Cardiac muscle cell (in vitro differentiated cells and primary cell): ENCODE measurements at regions not wholly inside any gene's neighbourhood (a gene's known extent, or its start where the extent isn't known, plus 50 kb on each side); places are given as distances from the start of the nearest gene placed in this dataset.
"Not testable (repeated sequence)": the region's sequence is repeated elsewhere in the genome, so short reads cannot be mapped to it uniquely, and the experiment has no call there.

Source experiments
- DNase-seq, 2 donors: peaks; one replicate each; pipeline versions ENCODE4 v3.0.0 to v3.0.0-alpha.2; 2010 to 2017; ENCODE audit warnings: low read depth in 1 of 2, low spot score in 1 of 2
- H3K27ac ChIP-seq: fragments of 200-600 bp; sonication (generic); 2 replicates; pipeline ENCODE4 v1.5.1; 2016
- H3K27me3 ChIP-seq: fragments of 200-600 bp; sonication (generic); 2 replicates; pipeline ENCODE4 v1.6.0; 2016; ENCODE audit warnings: control low read depth
- H3K36me3 ChIP-seq: fragments of 200-600 bp; sonication (generic); 2 replicates; pipeline ENCODE4 v1.5.1; 2016; ENCODE audit warnings: control low read depth
- H3K4me1 ChIP-seq: fragments of 200-600 bp; sonication (generic); 2 replicates; pipeline ENCODE4 v1.8.1; 2017; ENCODE audit warnings: low read depth, mild to moderate bottlenecking, mixed run types
- H3K4me3 ChIP-seq: fragments of 200-600 bp; sonication (generic); 2 replicates; pipeline ENCODE4 v1.5.1; 2016; ENCODE audit warnings: mild to moderate bottlenecking
- H3K9me3 ChIP-seq: fragments of 200-600 bp; sonication (generic); 2 replicates; pipeline ENCODE4 v1.5.1; 2017; ENCODE audit warnings: low read depth, mild to moderate bottlenecking, control low read depth
- TF ChIP-seq, protein P1 (sequence below): IDR thresholded peaks from 2 replicates; pipeline ENCODE4 v1.5.1; 2012; ENCODE audit warnings: low read depth, mild to moderate bottlenecking, low read length

DNA sequence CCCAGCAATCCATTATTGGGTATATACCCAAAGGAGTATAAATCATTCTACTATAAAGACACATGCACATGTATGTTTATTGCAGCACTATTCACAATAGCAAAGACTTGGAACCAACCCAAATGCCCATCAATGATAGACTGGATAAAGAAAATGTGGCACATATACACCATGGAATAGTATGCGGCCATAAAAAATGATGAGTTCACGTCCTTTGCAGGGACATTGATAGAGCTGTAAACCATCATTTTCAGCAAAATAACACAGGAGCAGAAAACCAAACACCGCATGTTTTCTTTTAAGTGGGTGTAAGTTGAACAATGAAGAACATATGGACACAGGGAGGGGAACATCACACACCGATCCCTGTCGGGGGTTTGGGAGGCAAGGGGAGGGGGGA, 56.7 kb downstream of the PALS2 start:
- H3K4me1 ChIP-seq, H3K27me3 ChIP-seq, H3K9me3 ChIP-seq, H3K4me3 ChIP-seq, DNase-seq, H3K27ac ChIP-seq, H3K36me3 ChIP-seq: not testable (repeated sequence)

DNA sequence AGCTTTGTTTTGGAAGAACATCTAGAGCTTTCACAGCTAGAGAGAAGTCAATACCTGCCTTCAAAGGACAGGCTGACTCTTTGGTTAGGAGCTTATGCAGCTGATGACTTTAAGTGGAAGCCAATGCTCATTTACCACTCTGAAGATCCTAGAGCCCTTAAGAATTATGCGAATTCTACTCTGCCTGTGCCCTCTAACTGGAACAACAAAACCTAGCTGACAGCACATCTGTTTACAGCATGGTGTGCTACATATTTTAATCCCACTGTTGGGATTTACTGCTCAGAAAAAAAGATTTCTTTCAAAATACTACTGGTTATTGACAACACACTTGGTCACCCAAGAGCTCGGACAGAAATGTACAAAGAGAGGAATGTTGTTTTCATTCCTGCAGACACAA, 57.3 kb downstream of the PALS2 start:
- DNase-seq = no peak
- Histone ChIP-seq H3K27me3 (no peaks in the 10 kb centered on the region), H3K4me3 (no peak overlapping the region), H3K9me3 (no peaks in the 10 kb centered on the region), H3K27ac (no peak overlapping the region), H3K36me3 (no peaks in the 10 kb centered on the region), H3K4me1 (no peaks in the 10 kb centered on the region)
- TF ChIP-seq, protein P1, sequence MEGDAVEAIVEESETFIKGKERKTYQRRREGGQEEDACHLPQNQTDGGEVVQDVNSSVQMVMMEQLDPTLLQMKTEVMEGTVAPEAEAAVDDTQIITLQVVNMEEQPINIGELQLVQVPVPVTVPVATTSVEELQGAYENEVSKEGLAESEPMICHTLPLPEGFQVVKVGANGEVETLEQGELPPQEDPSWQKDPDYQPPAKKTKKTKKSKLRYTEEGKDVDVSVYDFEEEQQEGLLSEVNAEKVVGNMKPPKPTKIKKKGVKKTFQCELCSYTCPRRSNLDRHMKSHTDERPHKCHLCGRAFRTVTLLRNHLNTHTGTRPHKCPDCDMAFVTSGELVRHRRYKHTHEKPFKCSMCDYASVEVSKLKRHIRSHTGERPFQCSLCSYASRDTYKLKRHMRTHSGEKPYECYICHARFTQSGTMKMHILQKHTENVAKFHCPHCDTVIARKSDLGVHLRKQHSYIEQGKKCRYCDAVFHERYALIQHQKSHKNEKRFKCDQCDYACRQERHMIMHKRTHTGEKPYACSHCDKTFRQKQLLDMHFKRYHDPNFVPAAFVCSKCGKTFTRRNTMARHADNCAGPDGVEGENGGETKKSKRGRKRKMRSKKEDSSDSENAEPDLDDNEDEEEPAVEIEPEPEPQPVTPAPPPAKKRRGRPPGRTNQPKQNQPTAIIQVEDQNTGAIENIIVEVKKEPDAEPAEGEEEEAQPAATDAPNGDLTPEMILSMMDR = no peak

DNA sequence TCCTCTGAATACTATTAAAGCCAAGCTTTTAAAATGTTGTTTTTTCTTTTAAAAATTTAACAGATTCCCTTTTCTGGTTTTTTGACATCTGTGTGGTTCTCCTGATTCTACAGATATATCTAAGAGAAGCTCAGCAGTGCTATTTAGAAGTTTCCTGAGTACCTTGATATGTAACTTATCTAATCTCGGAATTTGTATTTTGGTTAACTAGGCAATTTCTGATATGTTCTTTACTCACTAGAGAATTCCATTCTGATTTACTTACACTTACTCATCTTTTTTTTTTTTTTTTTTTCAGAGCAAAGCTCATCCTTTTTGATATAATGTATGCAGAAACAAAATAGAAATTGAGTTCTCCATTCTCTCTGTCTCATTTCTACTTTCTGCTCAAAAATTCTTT, 63.8 kb downstream of the PALS2 start:
- TF ChIP-seq, protein P1 = no peak
- Histone ChIP-seq H3K27me3 (no peaks in the 10 kb centered on the region), H3K4me3 (no peak overlapping the region), H3K4me1 (no peaks in the 10 kb centered on the region), H3K36me3 (no peaks in the 10 kb centered on the region), H3K9me3 (no peaks in the 10 kb centered on the region), H3K27ac (no peak overlapping the region)
- peak in 1 of 2 donors; percentile 15 for DNase-seq

DNA sequence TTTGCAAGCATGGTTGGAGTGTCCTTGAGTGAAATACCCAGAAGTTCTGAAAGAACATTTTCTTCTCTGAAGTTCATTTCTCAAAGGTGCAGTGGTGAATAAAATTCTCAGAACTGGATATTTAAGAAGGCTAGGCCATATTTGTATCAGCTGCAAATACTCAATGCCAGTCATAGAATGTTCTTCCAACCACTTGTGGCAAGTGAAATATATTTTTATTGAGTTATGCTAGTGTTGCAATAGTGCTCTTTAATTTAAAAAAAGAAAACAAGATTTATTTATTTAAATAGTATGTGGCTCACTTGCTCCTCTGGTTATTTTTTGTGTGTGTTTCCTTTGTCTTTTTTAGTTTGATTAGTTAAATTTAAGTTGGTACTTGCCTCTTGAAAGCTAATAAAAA, 64.5 kb downstream of the PALS2 start:
- Histone ChIP-seq H3K4me3 (no peak overlapping the region), H3K9me3 (no peaks in the 10 kb centered on the region), H3K36me3 (no peaks in the 10 kb centered on the region), H3K4me1 (no peaks in the 10 kb centered on the region), H3K27me3 (no peaks in the 10 kb centered on the region), H3K27ac (no peak overlapping the region)
- DNase-seq = peak in 1 of 2 donors; percentile 30
- TF ChIP-seq, protein P1 = no peak

DNA sequence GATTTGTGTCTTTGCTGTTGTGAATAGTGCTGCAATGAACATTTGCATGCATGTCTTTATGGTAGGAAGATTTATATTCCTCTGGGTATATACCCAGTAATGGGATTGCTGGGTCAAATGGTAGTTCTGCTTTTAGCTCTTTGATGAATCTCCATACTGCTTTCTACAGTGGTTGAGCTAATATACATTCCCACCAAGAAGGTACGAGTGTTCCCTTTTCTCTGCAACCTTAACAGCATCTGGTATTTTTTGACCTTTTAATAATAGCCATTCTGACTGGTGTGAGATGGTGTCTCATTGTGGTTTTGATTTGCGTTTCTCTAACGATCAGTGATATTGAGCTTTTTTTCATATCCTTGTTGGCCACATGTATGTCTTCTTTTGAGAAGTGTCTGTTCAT, 71.3 kb downstream of the PALS2 start:
- H3K36me3 ChIP-seq, H3K27ac ChIP-seq, H3K27me3 ChIP-seq, H3K9me3 ChIP-seq, H3K4me1 ChIP-seq, H3K4me3 ChIP-seq, DNase-seq: not testable (repeated sequence)
